Loucy (cell line): ENCODE measurements at regions not wholly inside any gene's neighbourhood (a gene's known extent, or its start where the extent isn't known, plus 50 kb on each side); places are given as distances from the start of the nearest gene placed in this dataset.
"Not testable (repeated sequence)": the region's sequence is repeated elsewhere in the genome, so short reads cannot be mapped to it uniquely, and the experiment has no call there.

ENCODE experiments used
- H2AFZ ChIP-seq: fragments of 200-600 bp; sonication (generic); 2 replicates; pipeline ENCODE4 v1.6.0; 2016; ENCODE audit warnings: antibody characterized with exemption, mild to moderate bottlenecking, low read length, moderate library complexity
- H3F3A ChIP-seq: fragments of 200-600 bp; 2 replicates; pipeline ENCODE4 v1.6.0; 2016; ENCODE audit warnings: antibody characterized with exemption, low read depth, mild to moderate bottlenecking
- H3K27me3 ChIP-seq: fragments of 200-600 bp; sonication (generic); 2 replicates; pipeline ENCODE4 v1.6.1; 2014; ENCODE audit warnings: low read length, mild to moderate bottlenecking; ENCODE audit not compliant: insufficient read depth, poor library complexity, severe bottlenecking
- H3K36me3 ChIP-seq: fragments of 200-600 bp; sonication (generic); 2 replicates; pipeline ENCODE4 v1.6.1; 2016; ENCODE audit warnings: low read length; ENCODE audit not compliant: insufficient read depth
- H3K4me1 ChIP-seq: fragments of 200-600 bp; sonication (generic); 2 replicates; pipeline ENCODE4 v1.5.1; 2014; ENCODE audit warnings: low read length, mild to moderate bottlenecking; ENCODE audit not compliant: insufficient read depth, poor library complexity, severe bottlenecking
- H3K4me2 ChIP-seq: fragments of 200-600 bp; sonication (generic); 2 replicates; pipeline ENCODE4 v1.6.0; 2014; ENCODE audit warnings: antibody characterized with exemption, low read length, low read depth, mild to moderate bottlenecking; ENCODE audit not compliant: poor library complexity, severe bottlenecking
- H3K4me3 ChIP-seq: fragments of 200-600 bp; sonication (generic); 2 replicates; pipeline ENCODE4 v1.5.1; 2014; ENCODE audit warnings: low read length, mild to moderate bottlenecking, mixed read lengths; ENCODE audit not compliant: poor library complexity, severe bottlenecking
- H3K79me2 ChIP-seq: fragments of 200-600 bp; sonication (generic); 2 replicates; pipeline ENCODE4 v1.6.1; 2014; ENCODE audit warnings: low read length; ENCODE audit not compliant: insufficient read depth
- H3K9ac ChIP-seq: fragments of 200-600 bp; sonication (generic); 2 replicates; pipeline ENCODE4 v1.6.0; 2014; ENCODE audit warnings: mild to moderate bottlenecking, low read depth, low read length, moderate library complexity; ENCODE audit not compliant: poor library complexity, severe bottlenecking
- H3K9me2 ChIP-seq: fragments of 200-600 bp; sonication (generic); replicated peaks from 2 replicates; pipeline ENCODE4 v1.6.1; 2016; ENCODE audit warnings: low read depth, low read length, mixed read lengths
- H3K9me3 ChIP-seq: fragments of 200-600 bp; sonication (generic); 2 replicates; pipeline ENCODE4 v1.6.1; 2014; ENCODE audit warnings: mild to moderate bottlenecking, antibody characterized with exemption, low read length, low read depth; ENCODE audit not compliant: insufficient read depth
- H4K20me1 ChIP-seq: fragments of 200-600 bp; sonication (generic); 2 replicates; pipeline ENCODE4 v1.6.0; 2014; ENCODE audit warnings: antibody characterized with exemption, low read length, mild to moderate bottlenecking; ENCODE audit not compliant: insufficient read depth, poor library complexity, severe bottlenecking
- EZH2phosphoT487 ChIP-seq: fragments of 200-600 bp; IDR thresholded peaks from 2 replicates; pipeline ENCODE4 v1.6.1; 2018; ENCODE audit warnings: antibody characterized with exemption, mild to moderate bottlenecking, moderate library complexity, borderline replicate concordance
- TF ChIP-seq, protein P1 (sequence below): fragments of 200-600 bp; sonication (generic); conservative IDR thresholded peaks from 2 replicates; pipeline ENCODE4 v1.5.1; 2014; ENCODE audit warnings: mild to moderate bottlenecking, antibody characterized with exemption, low read length

DNA sequence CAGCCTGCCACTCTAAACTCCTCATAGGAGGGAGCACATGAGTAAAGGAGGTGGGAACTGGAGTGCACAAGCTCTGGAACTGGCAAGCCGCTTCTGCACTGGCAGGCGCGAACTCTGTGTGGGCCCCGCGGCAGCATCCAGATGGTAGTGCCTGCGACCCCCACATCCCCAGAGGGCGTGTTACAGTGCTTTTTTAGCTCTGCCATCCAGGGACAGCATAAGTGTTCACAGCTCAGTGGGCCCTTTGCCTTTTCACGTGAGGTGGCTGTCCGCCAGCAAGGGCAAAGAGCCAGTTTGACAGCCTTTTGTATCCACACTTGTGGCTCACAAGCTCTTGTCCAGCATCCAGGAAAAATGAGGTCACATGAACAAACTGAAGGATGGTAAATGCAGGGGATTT is 581.6 kb upstream of the DIAPH2 start:
- no peak overlapping the region for H3K4me3 ChIP-seq
- H3K79me2 ChIP-seq = no peaks in the 10 kb centered on the region
- no peaks in the 10 kb centered on the region for H3K9me2 ChIP-seq
- no peaks in the 10 kb centered on the region for H3K4me1 ChIP-seq
- no peak overlapping the region for H3K9ac ChIP-seq
- no peak for TF ChIP-seq EZH2phosphoT487
- TF ChIP-seq, protein P1, sequence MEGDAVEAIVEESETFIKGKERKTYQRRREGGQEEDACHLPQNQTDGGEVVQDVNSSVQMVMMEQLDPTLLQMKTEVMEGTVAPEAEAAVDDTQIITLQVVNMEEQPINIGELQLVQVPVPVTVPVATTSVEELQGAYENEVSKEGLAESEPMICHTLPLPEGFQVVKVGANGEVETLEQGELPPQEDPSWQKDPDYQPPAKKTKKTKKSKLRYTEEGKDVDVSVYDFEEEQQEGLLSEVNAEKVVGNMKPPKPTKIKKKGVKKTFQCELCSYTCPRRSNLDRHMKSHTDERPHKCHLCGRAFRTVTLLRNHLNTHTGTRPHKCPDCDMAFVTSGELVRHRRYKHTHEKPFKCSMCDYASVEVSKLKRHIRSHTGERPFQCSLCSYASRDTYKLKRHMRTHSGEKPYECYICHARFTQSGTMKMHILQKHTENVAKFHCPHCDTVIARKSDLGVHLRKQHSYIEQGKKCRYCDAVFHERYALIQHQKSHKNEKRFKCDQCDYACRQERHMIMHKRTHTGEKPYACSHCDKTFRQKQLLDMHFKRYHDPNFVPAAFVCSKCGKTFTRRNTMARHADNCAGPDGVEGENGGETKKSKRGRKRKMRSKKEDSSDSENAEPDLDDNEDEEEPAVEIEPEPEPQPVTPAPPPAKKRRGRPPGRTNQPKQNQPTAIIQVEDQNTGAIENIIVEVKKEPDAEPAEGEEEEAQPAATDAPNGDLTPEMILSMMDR = no peak
- no peaks in the 10 kb centered on the region for H3K9me3 ChIP-seq
- no peak overlapping the region for H3K4me2 ChIP-seq
- no peaks in the 10 kb centered on the region for H4K20me1 ChIP-seq
- H3F3A ChIP-seq = no peaks in the 10 kb centered on the region
- no peaks in the 10 kb centered on the region for H3K36me3 ChIP-seq
- no peak overlapping the region for H2AFZ ChIP-seq
- no peaks in the 10 kb centered on the region for H3K27me3 ChIP-seq

DNA sequence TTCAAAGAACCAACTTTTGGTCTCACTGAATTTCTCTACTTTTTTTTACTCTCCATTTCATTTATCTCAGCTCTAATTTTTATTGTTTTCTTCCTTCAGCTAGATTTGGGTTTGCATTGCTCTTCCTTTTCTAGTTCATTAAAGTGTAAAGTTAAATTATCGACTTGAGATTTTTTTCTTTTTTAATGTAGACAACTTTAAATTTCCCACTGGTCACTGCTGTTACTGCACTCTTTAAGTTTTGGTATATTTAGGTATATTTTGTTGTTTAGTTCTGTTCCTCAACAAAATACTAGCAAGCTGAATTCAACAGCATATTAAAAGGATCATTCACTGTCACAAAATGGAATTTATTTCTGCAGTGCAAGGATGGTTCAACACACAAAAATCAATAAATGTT is 572.0 kb upstream of the DIAPH2 start:
- no peaks in the 10 kb centered on the region for H3K4me1 ChIP-seq
- H2AFZ ChIP-seq = no peak overlapping the region
- no peak overlapping the region for H3K4me2 ChIP-seq
- no peak for TF ChIP-seq EZH2phosphoT487
- TF ChIP-seq, protein P1 = no peak
- H3K9me2 ChIP-seq = no peaks in the 10 kb centered on the region
- no peaks in the 10 kb centered on the region for H3K9me3 ChIP-seq
- H3K9ac ChIP-seq = no peak overlapping the region
- no peaks in the 10 kb centered on the region for H3K27me3 ChIP-seq
- no peaks in the 10 kb centered on the region for H4K20me1 ChIP-seq
- H3K36me3 ChIP-seq = no peaks in the 10 kb centered on the region
- no peaks in the 10 kb centered on the region for H3K79me2 ChIP-seq
- H3F3A ChIP-seq = no peaks in the 10 kb centered on the region
- no peak overlapping the region for H3K4me3 ChIP-seq

DNA sequence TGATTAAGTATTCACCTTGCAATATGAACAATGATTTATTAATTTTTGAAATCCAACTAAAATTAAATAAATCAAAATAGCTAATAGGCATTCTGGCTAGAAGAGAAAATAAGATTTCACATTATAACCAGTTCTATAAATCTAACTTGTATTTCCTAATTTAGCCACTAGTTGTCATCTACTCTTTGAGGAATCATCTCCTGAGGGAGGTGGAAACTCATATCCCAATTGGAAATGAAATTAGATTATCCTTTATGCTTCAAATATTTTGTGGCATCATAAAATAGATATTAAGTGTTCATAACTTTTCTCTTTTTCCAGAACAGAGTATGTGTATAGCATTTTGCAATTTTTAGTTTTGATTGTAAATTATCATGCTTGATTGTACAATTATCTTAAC is 558.5 kb upstream of the DIAPH2 start:
- Histone ChIP-seq H3K9me2 (no peaks in the 10 kb centered on the region), H4K20me1 (no peaks in the 10 kb centered on the region), H3F3A (no peaks in the 10 kb centered on the region), H3K4me3 (no peak overlapping the region), H3K9ac (no peak overlapping the region), H3K36me3 (no peaks in the 10 kb centered on the region), H3K27me3 (no peaks in the 10 kb centered on the region), H3K79me2 (no peaks in the 10 kb centered on the region), H2AFZ (no peak overlapping the region), H3K9me3 (no peaks in the 10 kb centered on the region), H3K4me1 (no peaks in the 10 kb centered on the region), H3K4me2 (no peak overlapping the region)
- TF ChIP-seq, protein P1 = no peak
- TF ChIP-seq EZH2phosphoT487 = no peak

DNA sequence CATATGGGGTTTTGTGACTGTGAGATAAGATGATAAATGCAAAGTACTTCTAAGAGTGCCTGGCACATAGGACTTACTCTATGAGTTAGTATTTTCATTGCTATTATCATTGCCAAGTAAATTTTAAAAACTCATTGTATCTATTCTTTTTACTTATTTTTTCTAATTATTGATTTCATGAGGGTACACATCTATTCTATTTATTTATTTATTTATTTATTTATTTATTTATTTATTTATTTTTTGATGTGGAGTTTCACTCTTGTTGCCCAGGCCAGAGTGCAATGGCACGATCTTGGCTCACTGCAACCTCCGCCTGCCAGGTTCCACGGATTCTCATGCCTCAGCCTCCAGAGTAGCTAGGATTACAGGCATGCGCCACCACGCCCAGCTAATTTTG is 556.6 kb upstream of the DIAPH2 start:
- H3K9ac ChIP-seq, H3K9me3 ChIP-seq: not testable (repeated sequence)

More for the DNA sequence above, 556.6 kb upstream of the DIAPH2 start:
- H3K4me2 ChIP-seq, H2AFZ ChIP-seq, H3K36me3 ChIP-seq, H3K4me3 ChIP-seq, H3K9me2 ChIP-seq, H3K4me1 ChIP-seq, H4K20me1 ChIP-seq, H3K27me3 ChIP-seq, H3F3A ChIP-seq, H3K79me2 ChIP-seq: not testable (repeated sequence)
